ENCODE measurements at regions not wholly inside any gene's neighbourhood (a gene's known extent, or its start where the extent isn't known, plus 50 kb on each side); places are given as distances from the start of the nearest gene placed in this dataset.

DNA sequence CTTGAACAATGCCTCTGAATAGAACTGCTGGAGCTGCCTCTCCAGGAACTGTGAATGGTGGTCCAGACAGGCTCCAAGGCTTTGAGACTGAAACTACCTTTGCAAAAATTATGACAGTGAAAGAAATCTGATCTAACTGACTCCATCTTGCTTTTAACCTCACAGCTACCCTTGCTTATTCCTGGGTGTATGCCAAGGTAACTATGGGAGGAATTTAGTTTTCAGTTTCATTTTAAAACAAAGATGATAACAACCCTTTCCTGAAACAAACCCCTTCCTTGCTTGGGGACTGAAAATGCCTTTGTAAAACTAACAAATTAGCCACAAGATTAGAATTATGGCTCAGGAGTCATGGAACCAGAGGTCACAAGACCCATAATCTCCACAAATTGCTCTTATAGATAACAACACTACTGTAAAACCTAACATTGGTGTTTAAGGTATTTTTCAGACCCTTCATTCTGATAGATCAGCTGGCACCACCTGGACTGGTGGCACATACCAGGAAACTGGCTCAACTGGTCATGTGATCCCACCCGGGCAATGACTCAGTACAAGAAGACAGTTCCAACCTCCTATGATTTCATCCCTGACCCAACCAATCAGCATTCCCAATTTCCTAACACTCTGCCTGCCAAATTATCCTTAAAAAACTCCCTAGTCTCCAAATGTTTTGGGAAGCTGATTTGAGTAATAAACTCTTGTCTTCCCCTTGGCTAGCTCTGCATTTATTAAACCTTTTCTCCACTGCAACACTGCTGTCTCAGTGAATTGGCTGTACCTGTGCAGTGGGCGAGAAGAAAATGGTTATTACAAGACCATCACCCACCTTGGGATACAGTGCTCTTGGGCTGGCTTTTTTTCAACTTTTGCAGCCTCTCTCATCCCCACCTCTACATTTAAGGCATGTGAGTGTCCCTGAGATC lies 608.1 kb downstream of the TYW1 start:
- no peak overlapping the region for H3K4me3 ChIP-seq (ENCODE audit: control insufficient read depth, low read depth, low read length)
- TF ChIP-seq, protein P1, sequence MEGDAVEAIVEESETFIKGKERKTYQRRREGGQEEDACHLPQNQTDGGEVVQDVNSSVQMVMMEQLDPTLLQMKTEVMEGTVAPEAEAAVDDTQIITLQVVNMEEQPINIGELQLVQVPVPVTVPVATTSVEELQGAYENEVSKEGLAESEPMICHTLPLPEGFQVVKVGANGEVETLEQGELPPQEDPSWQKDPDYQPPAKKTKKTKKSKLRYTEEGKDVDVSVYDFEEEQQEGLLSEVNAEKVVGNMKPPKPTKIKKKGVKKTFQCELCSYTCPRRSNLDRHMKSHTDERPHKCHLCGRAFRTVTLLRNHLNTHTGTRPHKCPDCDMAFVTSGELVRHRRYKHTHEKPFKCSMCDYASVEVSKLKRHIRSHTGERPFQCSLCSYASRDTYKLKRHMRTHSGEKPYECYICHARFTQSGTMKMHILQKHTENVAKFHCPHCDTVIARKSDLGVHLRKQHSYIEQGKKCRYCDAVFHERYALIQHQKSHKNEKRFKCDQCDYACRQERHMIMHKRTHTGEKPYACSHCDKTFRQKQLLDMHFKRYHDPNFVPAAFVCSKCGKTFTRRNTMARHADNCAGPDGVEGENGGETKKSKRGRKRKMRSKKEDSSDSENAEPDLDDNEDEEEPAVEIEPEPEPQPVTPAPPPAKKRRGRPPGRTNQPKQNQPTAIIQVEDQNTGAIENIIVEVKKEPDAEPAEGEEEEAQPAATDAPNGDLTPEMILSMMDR (IDR thresholded peaks at IDR 0.05; ENCODE audit: control insufficient read depth, insufficient read depth, low read depth, low read length, missing control alignments), result no peak
- no peak for DNase-seq (ENCODE audit: low read depth)

DNA sequence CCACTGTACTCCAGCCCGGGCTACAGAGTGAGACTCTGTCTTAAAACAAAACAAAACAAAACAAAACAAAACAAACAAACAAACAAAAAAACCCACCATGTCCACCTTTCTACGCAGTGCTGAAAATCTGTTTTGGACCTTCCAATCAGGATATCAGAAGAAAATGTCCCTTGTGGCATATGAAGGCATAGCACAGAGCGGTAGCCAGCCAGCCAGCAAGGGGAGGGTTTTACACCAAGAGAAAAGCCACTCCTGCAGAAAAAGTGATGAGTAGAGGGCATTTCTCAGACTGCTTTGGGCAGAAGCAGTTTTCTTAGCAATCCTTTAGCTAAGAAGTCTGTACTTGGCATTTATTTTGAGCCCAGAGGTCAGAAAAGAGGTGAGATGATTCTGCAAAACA lies 612.2 kb downstream of the TYW1 start:
- no peak for DNase-seq (ENCODE audit: low read depth)
- no peak overlapping the region for H3K4me3 ChIP-seq (ENCODE audit: control insufficient read depth, low read depth, low read length)
- TF ChIP-seq, protein P1 (IDR thresholded peaks at IDR 0.05; ENCODE audit: control insufficient read depth, insufficient read depth, low read depth, low read length, missing control alignments), result no peak

DNA sequence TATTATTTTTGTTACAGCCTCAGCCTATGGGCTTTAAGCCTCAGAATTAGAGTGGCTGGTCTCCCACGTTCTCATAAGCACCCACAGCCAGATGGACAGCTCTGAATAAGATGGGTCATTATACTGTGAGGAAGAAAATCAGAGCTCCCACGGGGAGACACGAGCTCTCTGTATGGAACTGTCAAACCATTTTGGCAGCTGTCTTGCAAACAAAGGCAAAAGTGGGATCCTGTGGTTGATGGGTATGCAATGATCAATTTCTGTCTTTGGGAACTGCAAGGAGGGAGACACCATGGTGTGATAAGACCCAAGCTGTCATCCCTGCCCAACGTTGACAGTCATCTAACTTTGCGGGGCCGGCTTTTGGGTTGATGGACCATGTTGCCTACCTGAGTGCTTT lies 614.3 kb downstream of the TYW1 start:
- H3K4me3 ChIP-seq (ENCODE audit: control insufficient read depth, low read depth, low read length), result no peak overlapping the region
- TF ChIP-seq, protein P1 (IDR thresholded peaks at IDR 0.05; ENCODE audit: control insufficient read depth, insufficient read depth, low read depth, low read length, missing control alignments), result no peak
- DNase-seq (ENCODE audit: low read depth), result no peak

DNA sequence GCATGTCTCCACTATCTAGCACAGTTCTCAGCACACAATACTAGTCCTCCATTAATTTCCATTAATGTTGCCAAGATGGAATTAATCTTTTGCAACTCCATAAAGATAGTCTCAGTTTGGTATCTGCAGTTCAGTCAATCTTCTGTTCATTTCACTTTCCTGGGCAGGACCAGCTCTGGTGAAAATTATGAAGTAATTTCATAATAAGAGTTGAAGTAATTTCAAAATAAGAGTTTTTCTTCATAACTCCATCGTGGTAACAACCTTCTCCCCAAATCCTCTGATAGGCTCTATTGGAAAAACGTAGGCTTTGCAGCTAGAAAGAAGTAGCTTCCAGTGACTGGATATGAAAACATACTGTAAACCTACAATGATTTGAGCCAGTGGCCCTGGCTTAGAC lies 618.2 kb downstream of the TYW1 start:
- DNase-seq (ENCODE audit: low read depth), result no peak
- H3K4me3 ChIP-seq (ENCODE audit: control insufficient read depth, low read depth, low read length), result no peak overlapping the region
- TF ChIP-seq, protein P1 (IDR thresholded peaks at IDR 0.05; ENCODE audit: control insufficient read depth, insufficient read depth, low read depth, low read length, missing control alignments), result no peak

DNA sequence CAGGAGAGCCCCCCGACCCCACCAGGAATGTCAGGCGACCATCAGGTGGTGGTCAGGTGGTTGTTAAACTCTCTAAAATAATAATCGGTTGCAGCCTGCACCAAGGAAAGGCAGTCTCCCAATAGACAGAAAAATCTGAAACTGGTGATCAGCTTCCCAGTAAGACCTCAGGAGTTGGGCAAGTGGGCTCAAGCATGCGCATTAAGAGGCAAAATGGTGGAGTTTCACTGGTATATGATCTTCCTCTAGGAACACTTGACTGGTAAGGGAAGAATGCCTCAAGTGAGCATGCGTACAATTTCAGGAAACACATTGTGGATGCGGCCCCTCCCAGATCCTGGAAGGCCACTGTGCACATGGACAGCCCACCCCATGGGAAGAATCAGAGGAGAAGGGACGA lies 619.9 kb downstream of the TYW1 start:
- no peak for DNase-seq (ENCODE audit: low read depth)
- no peak overlapping the region for H3K4me3 ChIP-seq (ENCODE audit: control insufficient read depth, low read depth, low read length)
- TF ChIP-seq, protein P1 (IDR thresholded peaks at IDR 0.05; ENCODE audit: control insufficient read depth, insufficient read depth, low read depth, low read length, missing control alignments), result no peak

DNA sequence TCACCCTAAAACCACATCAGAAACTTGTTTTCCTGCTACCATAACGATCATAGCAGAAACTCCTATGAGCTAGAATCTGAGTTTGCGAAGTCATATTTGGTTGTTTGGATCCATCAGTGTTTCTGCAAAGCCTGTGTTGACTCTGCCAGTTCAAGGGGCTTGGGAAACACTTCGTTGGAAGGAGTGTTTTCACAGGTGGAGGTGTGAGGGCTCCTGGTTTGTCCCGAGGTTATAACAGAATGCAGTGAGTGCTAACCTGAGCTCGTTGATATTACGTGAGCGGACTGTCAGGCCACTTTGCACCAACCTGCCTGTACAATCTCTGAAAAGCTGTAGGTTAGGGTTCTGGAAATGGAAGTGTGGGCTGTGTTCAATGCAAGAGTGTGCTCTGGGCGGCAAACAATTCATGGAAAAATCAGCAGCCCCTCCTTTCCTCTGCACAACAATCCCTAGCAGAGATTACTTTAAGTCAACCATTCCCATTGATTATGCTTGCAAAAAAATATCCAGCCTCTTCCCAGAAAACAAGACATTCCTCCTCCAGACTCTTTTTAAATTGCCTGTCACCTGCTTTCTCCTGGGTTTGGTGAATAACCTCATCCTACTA lies 622.0 kb downstream of the TYW1 start:
- no peak for DNase-seq (ENCODE audit: low read depth)
- TF ChIP-seq, protein P1 (IDR thresholded peaks at IDR 0.05; ENCODE audit: control insufficient read depth, insufficient read depth, low read depth, low read length, missing control alignments), result no peak
- no peak overlapping the region for H3K4me3 ChIP-seq (ENCODE audit: control insufficient read depth, low read depth, low read length)
